ENCODE measurements at regions not wholly inside any gene's neighbourhood (a gene's known extent, or its start where the extent isn't known, plus 50 kb on each side); places are given as distances from the start of the nearest gene placed in this dataset.

DNA sequence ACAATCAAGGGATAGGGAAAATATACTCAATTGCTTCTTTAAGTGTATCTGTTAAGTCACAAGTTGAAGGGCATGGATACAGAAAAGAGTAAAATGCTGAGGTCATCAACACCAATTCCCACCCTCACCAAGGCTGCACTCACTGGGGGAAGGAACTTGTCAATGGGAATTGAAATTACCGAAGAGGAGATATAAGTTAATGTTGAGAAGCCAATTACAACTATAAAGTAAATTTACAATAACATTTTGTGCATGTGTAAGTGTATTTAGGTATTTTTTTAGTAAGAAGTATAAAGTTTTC, 255.1 kb upstream of the KCNIP4 start:
- no TSS peak for BruUV-seq (replicated peaks)
- TF ChIP-seq, protein P1, sequence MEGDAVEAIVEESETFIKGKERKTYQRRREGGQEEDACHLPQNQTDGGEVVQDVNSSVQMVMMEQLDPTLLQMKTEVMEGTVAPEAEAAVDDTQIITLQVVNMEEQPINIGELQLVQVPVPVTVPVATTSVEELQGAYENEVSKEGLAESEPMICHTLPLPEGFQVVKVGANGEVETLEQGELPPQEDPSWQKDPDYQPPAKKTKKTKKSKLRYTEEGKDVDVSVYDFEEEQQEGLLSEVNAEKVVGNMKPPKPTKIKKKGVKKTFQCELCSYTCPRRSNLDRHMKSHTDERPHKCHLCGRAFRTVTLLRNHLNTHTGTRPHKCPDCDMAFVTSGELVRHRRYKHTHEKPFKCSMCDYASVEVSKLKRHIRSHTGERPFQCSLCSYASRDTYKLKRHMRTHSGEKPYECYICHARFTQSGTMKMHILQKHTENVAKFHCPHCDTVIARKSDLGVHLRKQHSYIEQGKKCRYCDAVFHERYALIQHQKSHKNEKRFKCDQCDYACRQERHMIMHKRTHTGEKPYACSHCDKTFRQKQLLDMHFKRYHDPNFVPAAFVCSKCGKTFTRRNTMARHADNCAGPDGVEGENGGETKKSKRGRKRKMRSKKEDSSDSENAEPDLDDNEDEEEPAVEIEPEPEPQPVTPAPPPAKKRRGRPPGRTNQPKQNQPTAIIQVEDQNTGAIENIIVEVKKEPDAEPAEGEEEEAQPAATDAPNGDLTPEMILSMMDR (IDR thresholded peaks at IDR 0.05; ENCODE audit: insufficient read depth in 1 of 2, low read depth in 1 of 2, low read length in 1 of 2, severe bottlenecking in 1 of 2, unreplicated experiment in 1 of 2): no peak
- intact Hi-C loops (cut with micrococcal nuclease; ENCODE audit: unreplicated experiment): no loop called here
- H3K9me3 Mint-ChIP-seq (ENCODE audit: unreplicated experiment): no peaks in the 10 kb centered on the region
- Histone ChIP-seq H3K4me3 (ENCODE audit: low read depth, low read length) (no peak overlapping the region), H3K27me3 (replicated peaks; ENCODE audit: control insufficient read depth, insufficient read depth, low read length) (no peaks in the 10 kb centered on the region), H3K36me3 (ENCODE audit: control insufficient read depth, insufficient read depth, low read length) (no peaks in the 10 kb centered on the region), H3K9me3 (no peaks in the 10 kb centered on the region), H3K4me1 (no peaks in the 10 kb centered on the region)
- POLR2A ChIA-PET: no interaction called here
- H3K27ac Mint-ChIP-seq (ENCODE audit: unreplicated experiment): no peak overlapping the region
- no peaks in the 10 kb centered on the region for H3K27me3 Mint-ChIP-seq (ENCODE audit: insufficient read depth, unreplicated experiment)
- no peaks in the 10 kb centered on the region for H3K36me3 Mint-ChIP-seq (ENCODE audit: insufficient read depth, unreplicated experiment)
- no peaks in the 10 kb centered on the region for H3K4me1 Mint-ChIP-seq (ENCODE audit: low read depth, unreplicated experiment)
- H3K4me3 Mint-ChIP-seq (ENCODE audit: unreplicated experiment): no peak overlapping the region
- CTCF ChIA-PET: no interaction called here
- no peak for DNase-seq

DNA sequence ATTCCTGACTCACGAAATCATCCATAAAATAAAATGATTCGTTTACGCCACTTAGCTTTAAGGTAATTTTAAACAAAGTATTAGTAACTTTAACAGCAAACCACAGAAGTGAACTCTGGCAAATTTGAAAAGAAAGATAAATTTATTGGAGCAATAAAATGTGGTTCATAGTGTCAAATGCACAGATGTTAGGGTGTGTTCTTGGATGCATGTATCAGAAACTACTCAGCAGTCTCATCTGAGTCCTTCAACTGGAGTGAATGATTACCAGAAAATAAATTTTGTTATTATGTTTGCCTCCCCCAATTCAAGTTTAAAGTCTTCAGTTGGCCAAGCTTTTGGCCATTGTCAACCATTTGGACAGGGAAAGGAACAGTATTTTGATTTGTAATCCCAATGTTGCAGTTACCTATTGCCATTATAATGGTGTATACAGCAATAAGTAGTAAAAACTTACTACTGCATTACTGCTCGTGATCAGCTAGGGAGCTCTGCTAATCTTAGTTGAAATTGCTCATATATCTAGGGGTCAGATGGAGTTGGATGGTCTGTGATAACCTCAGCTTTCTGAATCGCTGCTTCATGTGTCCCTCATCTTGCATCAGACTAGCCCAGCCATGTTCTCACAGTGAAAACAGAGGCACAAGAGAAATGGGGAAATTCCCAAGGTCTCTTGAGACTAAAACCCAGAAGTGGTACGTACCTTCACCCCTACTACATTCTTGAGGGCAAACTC, 254.6 kb upstream of the KCNIP4 start:
- H3K27me3 Mint-ChIP-seq (ENCODE audit: insufficient read depth, unreplicated experiment): no peaks in the 10 kb centered on the region
- POLR2A ChIA-PET: no interaction called here
- H3K4me3 ChIP-seq (ENCODE audit: low read depth, low read length): no peak overlapping the region

DNA sequence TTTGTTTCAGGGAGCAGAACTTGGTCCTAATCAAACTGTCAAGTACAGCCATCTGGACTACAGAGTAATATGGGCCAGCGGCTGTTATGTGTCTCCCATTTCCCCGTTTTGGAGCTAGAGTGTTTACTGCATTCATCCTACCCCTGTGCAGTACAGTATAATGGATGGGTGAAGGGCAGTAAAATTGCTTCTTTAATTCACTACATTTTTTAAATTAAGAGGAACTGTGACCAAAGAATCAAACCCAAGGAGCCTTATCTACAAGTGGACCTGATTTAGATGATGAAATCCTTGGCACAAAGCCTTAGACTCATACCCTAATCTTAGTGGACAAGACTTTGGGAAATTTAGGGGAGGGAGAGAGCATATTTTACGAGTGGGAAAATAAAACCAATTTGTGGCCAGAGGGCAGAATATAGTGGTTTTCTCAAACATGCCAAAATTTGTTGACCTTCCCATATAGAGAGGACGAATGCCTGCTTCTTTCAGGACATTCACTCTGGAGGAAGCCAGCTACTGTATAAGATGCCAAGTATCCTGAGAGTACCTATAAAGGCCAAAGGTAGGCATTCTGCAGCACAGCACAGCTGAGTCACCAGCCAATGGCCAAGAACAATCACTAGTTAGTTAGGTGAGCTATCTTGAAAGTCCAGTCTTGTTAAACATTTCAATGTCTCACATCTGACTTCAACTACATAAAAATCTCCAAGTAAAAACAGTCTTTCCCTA, 253.8 kb upstream of the KCNIP4 start:
- no TSS peak for BruUV-seq (replicated peaks)
- POLR2A ChIA-PET: no interaction called here
- no peaks in the 10 kb centered on the region for H3K4me1 ChIP-seq
- Mint-ChIP-seq H3K4me1 (ENCODE audit: low read depth, unreplicated experiment) (no peaks in the 10 kb centered on the region), H3K9me3 (ENCODE audit: unreplicated experiment) (no peaks in the 10 kb centered on the region), H3K27me3 (ENCODE audit: insufficient read depth, unreplicated experiment) (no peaks in the 10 kb centered on the region), H3K4me3 (ENCODE audit: unreplicated experiment) (no peak overlapping the region), H3K27ac (ENCODE audit: unreplicated experiment) (no peak overlapping the region), H3K36me3 (ENCODE audit: insufficient read depth, unreplicated experiment) (no peaks in the 10 kb centered on the region)
- no peaks in the 10 kb centered on the region for H3K27me3 ChIP-seq (replicated peaks; ENCODE audit: control insufficient read depth, insufficient read depth, low read length)
- CTCF ChIA-PET: no interaction called here
- DNase-seq: no peak
- H3K4me3 ChIP-seq (ENCODE audit: low read depth, low read length): no peak overlapping the region
- TF ChIP-seq, protein P1 (IDR thresholded peaks at IDR 0.05; ENCODE audit: insufficient read depth in 1 of 2, low read depth in 1 of 2, low read length in 1 of 2, severe bottlenecking in 1 of 2, unreplicated experiment in 1 of 2): no peak
- H3K9me3 ChIP-seq: no peaks in the 10 kb centered on the region
- intact Hi-C loops (cut with micrococcal nuclease; ENCODE audit: unreplicated experiment): no loop called here
- H3K36me3 ChIP-seq (ENCODE audit: control insufficient read depth, insufficient read depth, low read length): no peaks in the 10 kb centered on the region

More for the DNA sequence above, 254.6 kb upstream of the KCNIP4 start:
- no peaks in the 10 kb centered on the region for H3K27me3 ChIP-seq (replicated peaks; ENCODE audit: control insufficient read depth, insufficient read depth, low read length)
- BruUV-seq (replicated peaks): no TSS peak
- Mint-ChIP-seq H3K4me3 (ENCODE audit: unreplicated experiment) (no peak overlapping the region), H3K36me3 (ENCODE audit: insufficient read depth, unreplicated experiment) (no peaks in the 10 kb centered on the region), H3K27ac (ENCODE audit: unreplicated experiment) (no peak overlapping the region), H3K9me3 (ENCODE audit: unreplicated experiment) (no peaks in the 10 kb centered on the region), H3K4me1 (ENCODE audit: low read depth, unreplicated experiment) (no peaks in the 10 kb centered on the region)
- H3K36me3 ChIP-seq (ENCODE audit: control insufficient read depth, insufficient read depth, low read length): no peaks in the 10 kb centered on the region
- DNase-seq: no peak
- intact Hi-C loops (cut with micrococcal nuclease; ENCODE audit: unreplicated experiment): no loop called here
- no peaks in the 10 kb centered on the region for H3K4me1 ChIP-seq
- CTCF ChIA-PET: no interaction called here
- H3K9me3 ChIP-seq: no peaks in the 10 kb centered on the region
- TF ChIP-seq, protein P1 (IDR thresholded peaks at IDR 0.05; ENCODE audit: insufficient read depth in 1 of 2, low read depth in 1 of 2, low read length in 1 of 2, severe bottlenecking in 1 of 2, unreplicated experiment in 1 of 2): no peak
